ENCODE measurements at regions not wholly inside any gene's neighbourhood (a gene's known extent, or its start where the extent isn't known, plus 50 kb on each side); places are given as distances from the start of the nearest gene placed in this dataset.
"Not testable (repeated sequence)": the region's sequence is repeated elsewhere in the genome, so short reads cannot be mapped to it uniquely, and the experiment has no call there.

GRCh38 chr6:67854098-67854497 lies 781.0 kb upstream of the ADGRB3 start:
- DNase-seq = no peak

DNA sequence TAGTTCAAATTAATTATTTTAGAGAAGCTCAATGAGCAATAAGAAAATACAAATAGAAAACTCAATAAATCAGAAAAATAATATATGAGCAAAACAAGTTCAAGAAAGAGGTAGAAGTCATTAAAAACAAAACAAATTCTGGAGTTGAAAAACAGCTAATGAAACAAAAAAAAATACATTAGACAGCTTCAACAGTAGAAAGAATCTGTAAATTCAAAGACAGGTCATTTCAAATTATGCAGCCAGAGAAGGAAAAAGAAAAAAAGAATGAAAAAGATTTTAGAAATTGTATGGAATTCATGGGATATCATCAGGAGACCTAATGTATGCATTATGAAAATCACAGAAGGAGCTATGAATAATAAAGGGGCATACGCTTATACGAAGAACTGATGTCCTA lies 795.3 kb upstream of the ADGRB3 start:
- DNase-seq = no peak

DNA sequence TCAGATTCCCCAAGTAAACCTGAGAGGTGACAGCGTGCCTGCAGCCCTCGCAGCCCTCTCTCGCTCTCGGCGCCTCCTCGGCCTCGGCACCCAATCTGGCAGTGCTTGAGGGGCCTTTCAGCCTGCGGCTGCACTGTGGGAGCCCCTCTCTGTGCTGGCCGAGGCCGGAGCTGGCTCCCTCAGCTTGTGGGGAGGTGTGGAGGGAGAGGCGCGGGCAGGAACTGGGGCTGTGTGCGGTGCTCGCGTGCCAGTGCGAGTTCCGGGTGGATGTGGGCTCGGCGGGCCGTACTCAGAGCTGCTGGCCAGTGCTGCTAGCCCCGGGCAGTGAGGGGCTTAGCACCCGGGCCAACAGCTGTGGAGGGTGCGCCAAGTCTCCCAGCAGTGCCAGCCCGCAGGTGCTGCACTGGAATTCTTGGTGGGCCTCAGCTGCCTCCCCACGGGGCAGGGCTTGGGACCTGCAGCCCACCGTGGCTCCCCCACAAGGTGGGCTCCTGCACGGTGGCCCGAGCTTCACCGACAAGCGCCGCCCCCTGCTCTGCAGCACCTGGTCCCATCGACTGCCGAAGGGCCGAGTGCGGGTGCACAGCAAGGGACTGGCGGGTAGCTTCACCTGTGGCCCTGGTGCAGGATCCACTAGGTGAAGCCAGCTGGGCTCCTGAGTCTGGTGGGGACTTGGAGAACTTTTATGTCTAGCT lies 809.7 kb upstream of the ADGRB3 start:
- DNase-seq = no peak

GRCh38 chr6:67818322-67818721 lies 816.8 kb upstream of the ADGRB3 start:
- DNase-seq = no peak

GRCh38 chr6:67815623-67816022 lies 819.5 kb upstream of the ADGRB3 start:
- no peak for DNase-seq

GRCh38 chr6:67814262-67814661 lies 820.8 kb upstream of the ADGRB3 start:
- DNase-seq = no peak

GRCh38 chr6:67812693-67813092 lies 822.4 kb upstream of the ADGRB3 start:
- DNase-seq = no peak

DNA sequence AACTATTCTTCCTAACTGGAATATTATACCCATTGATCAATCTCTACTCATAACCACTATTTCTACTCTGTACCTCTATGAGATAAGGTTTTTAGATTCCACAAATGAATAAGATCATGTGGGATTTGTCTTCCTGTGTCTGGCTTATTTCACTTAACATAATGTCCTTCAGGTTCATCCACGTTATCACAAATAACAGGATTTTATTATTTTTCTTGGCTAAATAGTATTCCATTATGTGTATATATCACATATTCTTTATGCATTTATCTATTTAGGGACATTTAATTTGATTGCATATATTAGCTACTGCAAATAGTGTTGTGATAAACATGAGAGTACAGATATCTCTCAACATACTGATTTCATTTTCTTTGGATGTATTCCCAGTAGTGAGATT lies 823.0 kb upstream of the ADGRB3 start:
- DNase-seq = no peak

GRCh38 chr6:67811239-67812037 lies 823.6 kb upstream of the ADGRB3 start:
- no peak for DNase-seq

GRCh38 chr6:67804808-67805207 lies 830.3 kb upstream of the ADGRB3 start:
- not testable (repeated sequence) for DNase-seq

DNA sequence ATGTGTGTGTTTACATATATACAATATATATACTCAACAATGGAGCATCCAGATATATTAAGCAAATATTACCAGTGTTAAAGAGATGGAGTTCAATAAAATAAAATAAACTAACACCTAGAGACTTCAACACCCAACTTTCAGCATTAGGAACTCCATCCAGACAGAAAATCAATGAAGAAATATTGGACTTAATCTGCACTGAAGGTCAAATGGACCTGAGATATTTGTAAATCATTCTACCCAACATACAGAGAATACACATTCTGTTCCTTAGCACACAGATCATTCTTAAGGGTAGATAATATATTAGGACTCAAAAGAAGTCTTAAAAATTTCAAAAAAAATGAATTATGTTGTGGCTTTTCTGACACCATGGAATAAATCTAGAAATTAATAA lies 832.3 kb upstream of the ADGRB3 start:
- no peak for DNase-seq

DNA sequence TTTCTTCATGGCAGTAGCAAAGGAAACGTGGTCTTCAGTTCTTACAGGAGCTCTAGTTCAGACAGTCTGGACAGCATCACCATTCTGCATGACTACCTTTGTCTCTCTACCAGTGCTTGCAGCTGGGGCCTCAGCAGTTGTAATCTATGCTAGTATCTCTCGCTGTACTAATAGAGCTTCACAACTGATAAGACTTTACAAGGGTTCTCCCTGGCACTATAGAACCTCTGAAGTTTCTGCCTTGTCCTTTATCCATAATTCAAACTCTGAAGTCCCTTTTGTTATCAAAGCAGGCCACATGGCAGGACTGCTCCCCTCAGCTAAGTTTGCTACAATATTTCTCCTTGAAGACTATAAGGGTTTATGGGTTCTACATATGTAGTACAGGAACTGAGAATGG lies 842.1 kb upstream of the ADGRB3 start:
- no peak for DNase-seq

DNA sequence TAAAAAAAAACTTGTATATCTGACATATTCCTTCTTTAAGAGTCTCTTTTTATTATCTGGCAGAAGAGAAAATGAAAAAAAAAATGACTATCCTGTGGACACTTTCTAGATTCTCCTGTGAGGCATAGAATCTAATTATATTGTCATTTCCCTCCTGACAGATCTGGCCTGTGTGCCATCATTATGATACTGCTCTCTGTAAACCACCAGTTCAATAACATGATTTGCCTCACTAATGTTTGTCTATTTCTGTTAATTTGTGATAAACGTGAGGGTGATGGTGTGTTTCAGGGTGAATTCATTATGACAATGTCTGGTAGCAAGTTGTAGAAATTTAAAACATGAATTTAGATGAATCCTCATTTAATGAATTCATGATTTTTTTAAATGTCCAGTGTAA lies 844.5 kb upstream of the ADGRB3 start:
- DNase-seq = no peak

DNA sequence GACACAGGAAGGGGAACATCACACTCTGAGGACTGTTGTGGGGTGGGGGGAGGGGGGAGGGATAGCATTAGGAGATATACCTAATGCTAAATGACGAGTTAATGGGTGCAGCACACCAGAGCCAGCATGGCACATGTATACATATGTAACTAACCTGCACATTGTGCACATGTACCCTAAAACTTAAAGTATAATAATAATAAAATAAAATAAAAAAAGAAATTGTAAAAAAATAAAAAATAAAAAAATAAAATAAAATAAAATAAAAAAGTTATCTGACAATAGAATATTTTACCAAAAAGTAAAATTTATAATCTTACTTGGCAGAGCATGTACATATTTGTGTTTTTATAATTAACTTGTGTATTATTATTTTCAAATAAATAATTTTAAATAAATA lies 848.0 kb upstream of the ADGRB3 start:
- not testable (repeated sequence) for DNase-seq

DNA sequence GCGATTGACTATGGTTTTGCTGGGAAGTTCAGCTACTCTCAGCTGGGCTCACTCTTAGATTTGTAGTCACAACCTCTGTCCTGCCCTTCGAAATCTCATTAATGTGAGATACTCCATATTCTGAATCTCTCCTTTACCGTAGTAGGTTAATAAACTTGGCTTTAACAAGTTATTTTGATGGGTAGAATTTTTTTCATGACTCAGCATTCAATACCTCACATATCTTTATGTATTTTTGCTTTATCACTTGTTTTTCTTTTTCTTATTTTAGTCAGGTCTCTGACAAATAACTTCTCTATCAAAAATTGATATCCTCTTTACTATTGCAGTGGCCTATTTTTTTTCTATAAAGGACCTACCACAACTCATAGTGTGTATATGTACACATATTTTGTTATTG lies 855.2 kb upstream of the ADGRB3 start:
- DNase-seq = no peak

- DNase-seq = no peak
These were observed 859.7 kb upstream of the ADGRB3 start for GRCh38 chr6:67775333-67775732.

GRCh38 chr6:67768972-67769371 lies 866.1 kb upstream of the ADGRB3 start:
- DNase-seq = no peak

GRCh38 chr6:67767046-67767822 lies 867.8 kb upstream of the ADGRB3 start:
- DNase-seq = not testable (repeated sequence)

DNA sequence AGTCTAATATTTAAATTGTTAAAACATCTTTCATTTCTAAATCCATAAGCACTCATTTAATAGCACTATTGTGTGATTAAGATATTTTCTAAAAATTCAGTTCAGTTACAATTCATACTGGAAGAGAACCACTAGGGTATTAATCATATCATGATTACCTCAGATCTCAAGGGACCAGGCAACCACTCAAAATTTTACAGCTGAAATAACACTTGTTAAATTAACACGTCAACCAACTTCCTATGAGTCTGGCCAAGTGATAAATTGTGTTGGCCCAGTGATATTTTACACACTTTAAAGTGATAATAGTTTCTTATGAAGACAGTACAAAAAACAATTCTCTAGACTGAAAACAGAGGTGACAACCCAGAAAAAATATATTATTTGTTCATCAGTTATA lies 869.0 kb upstream of the ADGRB3 start:
- DNase-seq = no peak

- DNase-seq = no peak
These were observed 876.1 kb upstream of the ADGRB3 start for GRCh38 chr6:67759001-67759400.

DNA sequence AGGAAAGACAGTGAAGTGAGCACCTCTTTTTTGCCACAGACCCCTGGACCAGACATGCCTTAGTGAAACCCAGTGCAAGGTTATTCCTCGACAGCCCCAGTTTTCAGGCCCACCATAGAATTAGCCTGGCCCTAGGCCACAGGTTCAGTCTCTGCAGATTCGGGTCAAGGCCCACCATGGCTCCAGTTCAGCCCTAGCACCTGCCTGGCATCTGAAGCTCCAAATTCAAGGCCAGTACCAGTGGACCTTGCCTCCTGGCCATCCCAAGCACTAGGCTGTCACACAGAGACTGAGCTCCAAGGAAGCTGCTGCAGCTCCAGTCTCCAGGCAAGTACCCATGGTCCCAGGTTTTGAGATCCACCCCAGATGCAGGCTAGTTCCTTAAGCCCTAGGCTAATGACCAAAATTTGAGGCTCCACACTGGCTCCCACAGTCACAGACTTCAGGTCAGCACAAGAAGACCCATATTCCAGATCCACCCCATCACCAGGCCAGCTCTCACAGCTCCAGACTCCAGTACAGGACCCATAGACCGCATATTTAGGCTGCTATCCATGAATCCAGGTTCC lies 877.5 kb upstream of the ADGRB3 start:
- DNase-seq = no peak

- DNase-seq = no peak
These were observed 886.6 kb upstream of the ADGRB3 start for GRCh38 chr6:67748521-67748920.

- DNase-seq = no peak
These were observed 898.3 kb upstream of the ADGRB3 start for GRCh38 chr6:67736816-67737215.

All from C1 segment of cervical spinal cord (tissue), 14 donors.